NCI-H460 (cell line): ENCODE measurements at regions not wholly inside any gene's neighbourhood (a gene's known extent, or its start where the extent isn't known, plus 50 kb on each side); places are given as distances from the start of the nearest gene placed in this dataset.
"Not testable (repeated sequence)": the region's sequence is repeated elsewhere in the genome, so short reads cannot be mapped to it uniquely, and the experiment has no call there.

Experiments used
- DNase-seq: peaks from one replicate; pipeline ENCODE4 v3.0.0-alpha.2; 2016; ENCODE audit warnings: low read depth; ENCODE audit errors: extremely low read depth

DNA sequence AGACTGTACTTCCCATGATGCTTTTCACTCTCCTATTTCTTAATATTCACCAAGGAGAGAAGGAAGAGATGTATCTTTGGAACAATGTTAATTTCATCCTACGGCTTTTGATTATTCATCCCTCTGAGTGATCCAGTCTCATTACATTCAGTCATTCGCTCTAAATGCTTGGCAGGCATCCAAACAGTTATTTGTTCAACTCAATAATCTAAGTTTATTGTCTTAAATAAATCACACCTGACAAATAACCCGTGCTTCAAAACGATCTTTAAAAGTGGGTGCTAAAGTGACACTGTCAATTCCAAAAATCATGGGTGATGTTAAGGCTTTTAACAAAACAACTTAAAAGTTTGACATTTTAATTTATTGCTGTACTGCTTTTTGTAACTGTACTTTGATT is 233.1 kb downstream of the RASEF start:
- no peak for DNase-seq

DNA sequence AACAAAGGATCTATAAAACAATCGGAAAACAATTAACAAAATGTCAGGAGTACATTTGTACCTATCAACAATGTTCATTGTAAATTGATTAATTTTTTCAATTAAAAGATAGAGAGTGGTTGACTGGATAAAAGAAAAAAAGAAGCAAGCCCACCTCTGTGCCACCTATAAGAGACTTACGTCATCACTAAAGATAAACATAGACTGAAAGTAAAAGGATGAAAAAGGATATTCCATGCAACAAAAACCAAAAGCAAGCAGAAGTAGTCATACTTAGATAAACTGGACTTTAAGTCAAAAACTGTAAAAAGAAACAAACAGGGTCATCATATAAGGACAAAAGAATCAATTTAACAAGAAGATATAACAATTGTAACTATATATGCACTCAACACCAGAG is 197.4 kb downstream of the RASEF start:
- no peak for DNase-seq

DNA sequence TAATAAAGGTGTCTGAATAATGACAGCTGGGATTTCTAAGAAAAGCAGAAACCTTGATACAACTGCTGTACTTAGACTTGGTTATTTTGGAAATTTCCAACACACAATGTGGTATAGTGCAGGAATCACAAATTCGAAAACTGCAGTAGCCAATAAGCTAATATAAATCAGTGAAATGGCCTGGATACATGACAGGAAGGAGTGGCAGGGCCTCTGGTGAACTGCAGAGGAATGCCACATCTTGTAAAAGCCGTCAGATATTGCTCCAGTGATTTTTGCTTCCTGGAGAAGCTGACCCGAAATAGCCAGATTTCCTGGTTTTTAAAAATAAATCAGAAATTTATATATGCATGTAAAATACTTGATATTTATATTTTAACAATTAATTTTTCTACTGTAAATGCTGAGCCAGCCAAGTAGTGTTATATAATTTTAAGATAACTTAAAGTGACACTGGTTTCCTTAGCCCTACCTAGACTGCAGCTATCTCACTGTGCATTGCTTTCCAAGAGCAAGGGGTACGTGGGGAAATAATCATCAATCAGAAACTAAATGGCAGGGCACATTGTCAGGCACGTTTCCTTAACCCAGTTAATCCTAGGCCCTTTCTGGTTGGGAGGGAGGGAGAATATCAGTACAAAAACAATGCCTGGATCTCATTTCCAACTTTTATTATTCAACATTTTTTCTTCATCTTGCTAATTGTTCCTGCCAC is 182.4 kb downstream of the RASEF start:
- DNase-seq = no peak

DNA sequence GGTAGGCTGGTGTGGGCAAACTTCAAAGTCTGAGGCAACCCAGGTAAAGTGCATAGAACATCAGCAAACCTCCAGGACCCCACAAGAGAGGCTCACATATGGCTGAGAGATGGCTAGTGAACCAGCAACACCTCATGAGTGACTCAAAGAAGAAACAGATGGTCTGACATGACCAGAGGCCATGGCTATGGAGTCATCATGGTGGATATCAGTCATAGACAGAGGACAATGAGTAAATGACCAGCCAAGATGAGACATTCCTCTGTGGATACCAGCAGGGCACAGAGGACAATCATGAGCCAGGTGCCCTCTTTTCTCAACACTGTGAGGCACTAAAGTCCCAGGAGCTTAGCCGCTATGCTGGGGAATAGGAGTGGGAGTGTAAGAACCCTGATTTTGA is 180.8 kb downstream of the RASEF start:
- DNase-seq = no peak

DNA sequence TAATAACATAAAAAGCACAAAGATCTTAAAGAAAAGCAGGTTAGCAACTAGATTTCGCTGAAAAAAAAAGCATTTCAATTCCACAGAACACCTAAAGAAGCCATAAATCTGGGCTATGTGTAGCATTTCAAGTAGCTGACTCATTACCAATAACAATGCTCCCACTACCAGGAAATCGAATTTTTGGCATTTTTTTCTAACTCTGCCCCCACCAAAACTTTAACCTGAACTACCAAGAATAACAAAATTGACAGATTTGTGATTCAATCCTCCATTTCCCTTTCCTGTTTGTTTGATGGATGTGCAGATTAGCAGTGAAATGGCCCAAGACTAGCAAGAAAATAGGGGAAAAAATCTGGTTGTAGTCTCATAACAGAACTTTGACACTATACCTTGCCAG is 180.2 kb downstream of the RASEF start:
- no peak for DNase-seq

DNA sequence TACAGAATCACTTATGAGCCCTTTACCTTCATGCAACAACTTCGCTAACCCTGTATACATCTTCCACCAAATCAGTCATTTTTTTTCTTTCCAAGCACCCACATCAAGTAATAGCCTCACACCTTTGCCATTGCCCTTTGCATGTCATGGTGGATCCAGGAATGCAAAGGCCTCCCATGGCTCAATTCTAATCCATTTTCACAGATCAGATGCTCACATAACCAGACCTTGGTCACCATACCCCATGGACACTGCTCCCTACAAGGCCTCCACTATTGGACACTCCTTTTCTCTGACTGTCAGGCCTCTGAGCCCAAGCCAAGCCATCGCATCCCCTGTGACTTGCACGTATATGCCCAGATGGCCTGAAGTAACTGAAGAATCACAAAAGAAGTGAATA is 179.5 kb downstream of the RASEF start:
- no peak for DNase-seq

DNA sequence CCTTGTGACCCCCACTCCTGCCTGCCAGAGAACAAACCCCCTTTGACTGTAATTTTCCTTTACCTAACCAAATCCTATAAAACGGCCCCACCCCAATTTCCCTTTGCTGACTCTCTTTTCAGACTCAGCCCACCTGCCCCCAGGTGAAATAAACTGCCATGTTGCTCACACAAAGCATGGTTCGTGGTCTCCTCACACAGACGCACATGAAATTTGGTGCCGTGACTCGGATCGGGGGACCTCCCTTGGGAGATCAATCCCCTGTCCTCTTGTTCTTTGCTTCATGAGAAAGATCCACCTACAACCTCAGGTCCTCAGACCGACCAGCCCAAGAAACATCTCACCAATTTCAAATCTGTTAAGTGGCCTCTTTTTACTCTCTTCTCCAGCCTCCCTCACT is 179.0 kb downstream of the RASEF start:
- DNase-seq = not testable (repeated sequence)

DNA sequence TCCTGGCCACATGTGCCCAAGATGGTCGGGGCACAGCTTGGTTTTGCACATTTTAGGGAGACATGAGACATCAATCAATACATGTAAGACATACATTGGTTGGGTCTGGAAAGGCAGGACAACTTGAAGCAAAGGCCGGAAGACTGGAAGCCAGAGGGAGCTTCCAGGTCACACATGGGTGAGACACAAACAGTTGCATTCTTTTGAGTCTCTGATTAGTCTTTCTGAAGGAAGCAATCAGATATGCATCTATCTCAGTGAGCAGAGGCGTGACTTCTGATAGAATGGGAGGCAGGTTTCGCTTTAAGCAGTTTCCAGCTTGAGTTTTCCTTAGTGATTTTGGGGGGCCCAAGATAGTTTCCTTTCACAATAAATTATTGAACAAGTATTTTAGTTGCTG is 172.5 kb downstream of the RASEF start:
- DNase-seq = no peak

DNA sequence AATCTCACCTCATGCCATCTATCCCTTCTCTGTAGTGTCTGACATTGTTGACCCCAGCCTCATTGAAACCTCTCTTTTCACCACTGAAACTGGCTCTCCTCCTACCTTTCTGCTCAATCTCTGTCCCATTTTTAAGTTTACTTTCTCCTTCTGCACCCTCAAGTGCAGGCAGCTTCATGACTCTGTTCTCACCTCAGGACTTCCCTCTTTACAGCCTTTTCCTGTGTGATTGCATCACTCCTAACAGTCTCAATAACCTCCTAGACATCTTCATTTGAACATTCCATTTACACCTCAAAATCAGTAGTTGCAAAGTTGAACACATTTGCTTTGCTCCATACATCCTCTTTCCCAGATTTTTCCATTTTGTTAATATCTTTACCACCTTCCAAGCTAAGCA is 172.1 kb downstream of the RASEF start:
- no peak for DNase-seq

DNA sequence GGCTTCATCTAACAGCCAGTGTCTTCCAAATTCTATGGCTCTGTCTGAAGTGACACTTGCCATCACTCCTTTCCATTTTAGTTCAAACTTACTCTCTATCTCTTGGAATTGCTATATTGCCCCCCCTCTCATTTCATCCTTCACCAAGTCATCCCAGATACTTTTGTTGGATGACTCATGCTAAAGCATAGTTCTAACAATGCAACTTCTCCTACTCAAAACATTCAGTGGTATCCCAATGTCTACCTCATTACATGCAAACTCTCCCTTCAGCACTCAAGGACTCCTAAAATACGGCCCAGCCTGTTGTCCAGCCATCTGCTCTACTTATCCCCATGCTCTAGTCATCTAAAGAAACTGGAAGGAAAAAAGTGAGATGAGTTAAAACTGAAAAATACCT is 171.6 kb downstream of the RASEF start:
- no peak for DNase-seq

DNA sequence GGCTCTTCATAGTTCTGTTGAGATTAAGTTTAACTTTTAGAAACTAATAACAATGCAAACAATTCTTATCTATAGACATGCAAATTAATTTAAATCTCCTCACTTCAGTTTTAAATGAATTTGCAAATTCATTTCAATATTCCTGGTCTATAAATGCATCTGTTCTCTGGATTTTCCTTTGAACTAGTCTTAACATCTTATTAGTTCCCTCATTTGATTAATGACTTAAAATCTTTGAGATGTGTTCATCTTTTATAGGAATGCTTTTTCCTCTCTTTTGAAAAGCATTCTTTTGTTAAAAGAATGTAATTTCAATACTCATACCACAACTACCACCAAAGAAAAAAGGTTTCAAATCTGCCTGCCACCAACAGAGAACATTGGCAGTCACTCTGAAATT is 169.4 kb downstream of the RASEF start:
- DNase-seq = no peak

DNA sequence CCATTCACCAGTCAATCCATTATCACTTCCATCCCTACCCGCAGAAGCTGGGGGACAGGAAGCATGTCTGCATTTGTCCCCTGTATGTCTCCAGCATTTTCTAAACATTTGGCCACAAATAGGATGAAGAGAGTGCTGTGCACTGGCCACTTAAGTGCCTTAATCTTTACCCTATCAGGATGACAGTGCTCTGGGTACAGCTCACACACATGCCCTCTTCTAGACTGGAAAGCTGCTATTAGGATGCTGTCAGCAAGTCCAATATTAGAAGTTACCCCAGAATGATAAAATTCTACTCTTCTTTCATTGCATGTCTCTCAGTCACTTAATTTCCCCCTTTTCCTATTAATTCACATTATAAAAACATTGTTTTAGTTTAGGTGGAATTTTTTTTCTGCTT is 168.4 kb downstream of the RASEF start:
- no peak for DNase-seq

DNA sequence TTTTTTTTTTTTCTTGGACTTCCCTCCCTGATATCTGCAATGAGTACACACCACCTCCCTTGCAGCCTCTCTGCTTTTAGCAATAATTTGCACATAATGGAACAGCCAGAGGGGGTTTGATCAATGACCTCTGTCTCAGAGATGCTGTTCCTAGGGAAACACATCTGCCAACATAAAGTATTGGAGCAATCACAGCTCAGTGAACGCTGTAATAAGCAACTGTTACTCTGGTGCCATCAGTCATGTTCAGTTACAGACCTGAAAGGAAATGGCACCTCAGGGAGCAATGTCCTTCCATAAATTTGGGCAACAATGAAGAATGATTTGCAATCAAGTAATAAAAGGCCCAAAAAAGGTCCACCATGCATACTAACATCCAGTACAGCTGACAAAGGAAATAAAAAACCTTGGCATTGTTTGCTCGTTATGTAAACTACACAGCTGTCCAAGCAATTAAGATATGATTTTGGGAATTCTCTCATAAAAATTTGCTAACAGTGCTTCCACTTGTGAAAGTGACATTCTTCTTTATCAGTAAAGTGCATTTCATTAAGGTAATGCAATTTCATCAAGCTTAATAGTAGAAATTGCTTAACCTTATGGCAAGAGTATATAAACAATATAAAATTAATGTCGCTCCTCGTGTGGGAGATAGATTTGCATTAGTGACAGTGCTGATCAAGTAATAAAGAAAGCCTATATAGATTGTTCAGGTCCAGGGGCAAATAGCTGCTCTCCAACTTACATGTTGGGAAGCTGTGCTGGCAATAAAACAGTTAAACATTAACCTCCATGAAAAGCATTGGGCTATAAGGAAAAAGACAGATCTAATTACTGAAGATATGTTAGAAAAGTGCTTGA is 167.8 kb downstream of the RASEF start:
- no peak for DNase-seq

DNA sequence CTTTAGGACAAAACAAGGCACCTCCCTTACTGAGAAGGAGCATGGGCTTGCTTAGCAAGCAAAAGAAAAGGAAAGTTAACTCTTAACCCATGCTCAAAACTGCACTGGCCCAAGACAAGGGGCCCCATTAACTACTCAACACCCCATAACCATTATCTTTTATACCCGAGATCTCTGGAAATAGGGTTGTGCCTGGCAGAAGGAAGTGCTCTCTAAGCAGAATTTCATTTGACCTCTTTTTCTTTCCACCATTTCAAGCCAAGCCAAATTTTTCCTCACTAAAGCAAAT is 167.2 kb downstream of the RASEF start:
- no peak for DNase-seq

DNA sequence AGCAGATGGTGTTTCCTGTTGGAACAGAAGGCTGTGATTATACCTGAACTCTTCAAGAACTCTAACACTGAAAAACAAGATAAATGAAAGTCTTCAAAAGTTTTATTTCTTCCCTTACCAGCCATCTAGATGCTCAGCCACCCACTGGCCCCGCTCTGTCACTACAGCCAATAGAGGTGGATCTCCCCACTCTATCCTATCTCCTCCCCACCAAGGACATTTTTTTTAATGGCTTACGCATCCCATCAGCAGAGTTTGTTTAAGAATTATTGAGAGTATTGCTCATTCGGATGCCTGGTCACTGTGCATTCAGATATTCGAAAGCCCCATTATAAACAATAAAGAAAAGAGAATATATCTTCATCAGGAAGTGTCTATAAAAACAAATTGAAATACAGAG is 159.4 kb downstream of the RASEF start:
- DNase-seq = no peak

DNA sequence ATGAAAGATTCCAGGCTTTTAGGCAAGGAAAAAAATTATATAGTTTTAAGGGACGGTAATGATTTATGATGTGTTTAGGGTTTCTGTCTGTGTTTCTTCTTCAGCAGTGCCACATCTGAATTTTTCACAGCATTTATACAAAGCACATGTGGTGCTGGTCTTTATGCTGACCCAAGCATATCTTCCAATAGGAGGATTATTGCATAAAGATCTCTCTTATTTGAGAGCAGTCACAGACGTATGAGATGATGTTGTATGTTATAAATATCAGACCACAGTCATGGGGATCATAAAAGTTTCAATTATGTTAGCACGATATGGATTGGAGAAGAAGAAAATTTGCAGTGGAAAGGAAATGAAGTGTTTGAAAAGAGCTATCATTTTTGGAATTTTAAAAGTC is 150.9 kb downstream of the RASEF start:
- DNase-seq = no peak

DNA sequence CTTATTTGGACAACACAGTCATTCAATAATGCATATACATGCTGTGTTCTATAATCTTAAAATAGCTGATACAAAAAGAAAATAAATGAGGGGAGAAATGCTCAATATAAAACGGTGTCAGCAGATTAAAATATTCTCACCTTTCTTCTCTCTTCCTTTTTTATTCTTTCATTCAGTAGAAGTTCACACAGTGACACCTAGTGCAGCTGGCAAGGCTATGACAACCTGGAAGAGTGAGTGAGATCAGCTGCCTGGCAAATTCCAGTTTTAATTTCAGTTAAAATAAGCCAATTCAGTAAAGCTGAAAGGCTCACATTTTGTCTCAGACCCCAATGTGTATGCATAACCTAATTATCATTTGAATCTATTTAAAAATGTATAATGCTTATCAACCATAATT is 150.3 kb downstream of the RASEF start:
- DNase-seq = no peak

DNA sequence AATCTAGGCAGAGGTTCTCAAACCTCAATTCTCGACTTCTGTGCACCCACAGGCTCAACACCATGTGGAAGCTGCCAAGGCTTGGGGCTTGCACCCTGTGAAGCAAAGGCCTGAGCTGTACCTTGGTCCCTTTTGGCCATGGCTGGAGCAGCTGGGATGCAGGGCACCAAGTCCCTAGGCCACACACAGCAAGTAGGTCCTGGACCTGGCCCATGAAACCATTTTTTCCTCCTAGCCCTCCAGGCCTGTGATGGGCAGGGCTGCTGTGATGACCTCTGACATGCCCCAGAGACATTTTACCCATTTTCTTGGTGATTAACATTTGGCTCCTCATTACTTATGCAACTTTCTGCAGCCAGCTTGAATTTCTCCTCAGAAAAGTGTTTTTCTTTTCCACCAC is 146.7 kb downstream of the RASEF start:
- DNase-seq = not testable (repeated sequence)

DNA sequence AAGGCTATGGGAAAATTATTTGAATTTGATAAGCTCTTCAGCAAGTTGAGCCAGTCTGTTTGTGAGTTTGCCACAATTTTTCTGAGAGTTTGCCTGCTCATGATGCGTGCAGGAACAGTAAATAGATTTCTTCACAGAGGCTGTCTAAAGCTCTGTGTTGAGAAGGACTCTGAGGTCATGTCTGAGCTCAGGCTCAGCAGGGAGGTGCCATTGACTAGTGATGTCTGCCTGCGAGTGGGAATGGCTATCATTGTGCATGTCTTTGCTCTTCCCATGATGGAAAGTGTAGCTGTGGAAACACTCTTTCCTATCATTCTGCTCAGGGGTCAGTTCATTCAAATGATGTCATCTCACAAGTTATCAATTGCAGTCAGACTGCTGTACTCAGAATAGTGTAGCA is 142.8 kb downstream of the RASEF start:
- no peak for DNase-seq

DNA sequence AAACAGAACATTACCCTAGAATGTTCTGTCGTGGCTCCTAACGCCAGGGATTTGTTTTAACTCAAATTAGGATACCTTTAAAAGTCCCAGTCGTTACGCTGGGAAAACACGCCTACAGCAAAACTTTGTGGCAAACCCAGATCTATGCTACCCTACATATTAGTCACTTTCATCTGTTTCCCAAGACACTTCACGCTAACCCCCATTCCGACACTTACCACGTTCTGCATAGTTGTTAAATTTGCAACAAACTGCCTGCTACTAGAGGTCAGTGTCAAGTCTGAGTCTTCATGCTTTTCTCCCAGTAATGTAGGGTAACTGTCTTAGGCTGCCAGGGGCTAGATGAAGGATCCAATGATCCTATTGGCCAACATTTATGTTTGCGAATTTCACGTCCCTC is 140.3 kb downstream of the RASEF start:
- DNase-seq = no peak

DNA sequence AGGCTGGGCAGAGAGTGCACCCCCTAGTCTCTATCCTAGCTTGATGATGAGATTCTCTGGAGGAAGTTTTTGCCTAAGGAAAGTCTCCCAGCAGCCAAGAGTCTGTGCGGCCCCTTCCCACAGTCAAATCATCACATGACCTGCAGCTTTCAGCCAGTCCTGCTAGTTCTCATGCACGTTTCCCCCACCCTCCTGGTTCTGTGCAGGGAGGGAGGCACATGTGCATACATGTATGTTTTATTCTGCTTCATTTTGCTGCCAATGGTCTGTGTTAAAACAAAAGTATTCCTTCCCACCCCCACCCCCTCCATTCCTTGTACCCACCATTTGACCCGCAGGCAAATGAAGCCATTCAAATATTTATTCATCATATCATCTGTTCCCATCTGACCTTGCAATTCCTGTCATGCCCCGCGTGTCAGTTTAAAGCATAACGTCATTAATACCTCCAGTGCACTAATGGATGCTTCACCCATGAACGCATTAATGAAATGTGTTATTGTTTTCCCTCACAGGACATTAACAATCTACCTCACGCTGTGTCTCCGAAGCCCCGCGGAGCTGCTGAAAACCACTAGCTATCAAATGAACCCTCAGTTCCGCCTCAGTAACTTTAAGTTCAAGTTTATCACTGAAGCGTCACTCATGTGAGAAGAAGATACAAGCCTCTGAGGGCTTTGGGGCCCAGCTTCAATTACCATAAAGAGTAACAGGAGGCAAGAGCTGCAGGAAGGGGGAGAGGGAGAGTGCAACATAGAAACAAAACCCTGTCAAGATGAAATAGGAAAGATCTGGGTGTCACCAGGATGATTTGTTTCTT is 139.6 kb downstream of the RASEF start:
- DNase-seq = no peak
